HepG2 (cell line): ENCODE measurements at regions not wholly inside any gene's neighbourhood (a gene's known extent, or its start where the extent isn't known, plus 50 kb on each side); places are given as distances from the start of the nearest gene placed in this dataset.

ENCODE experiments used
- ATAC-seq: fragments of 200-7000 bp; cut with Tn5 transposase; 3 replicates; pipeline ENCODE4 v1.9.1; 2020; ENCODE audit warnings: mild to moderate bottlenecking, moderate library complexity
- BruUV-seq: library from RNA; stranded (reverse); fragments of 400-500 nt; replicated peaks from 2 replicates; lab custom pipeline; 2021; lab: Mats Ljungman, UMichigan
- CTCF ChIA-PET: fragments of 300-600 bp; formaldehyde crosslinking; extraction: SDS; loops from one replicate; lab custom pipeline; 2021; ENCODE audit warnings: low total read pairs, inconsistent platforms, low intra/inter-chr PET ratio; lab: Yijun Ruan, JAX
- POLR2A ChIA-PET: fragments of 350-600 bp; sonication (Branson Sonifier 250); formaldehyde crosslinking; loops from one replicate; lab custom pipeline; 2020; ENCODE audit warnings: antibody characterized with exemption, inconsistent platforms; lab: Yijun Ruan, JAX
- DNase-seq: peaks from one replicate; pipeline ENCODE4 v3.0.0-alpha.2; 2015; ENCODE audit warnings: low spot score
- FAIRE-seq: peaks from 3 replicates; lab custom pipeline; 2011; peaks lifted over from hg19 to GRCh38; lab: Jason Lieb, UNC
- H2AFZ ChIP-seq: one replicate; pipeline ENCODE4 v1.6.1; 2011; ENCODE audit warnings: low read length, inconsistent platforms
- H3K27ac ChIP-seq: fragments of 300-600 bp; 3 replicates; pipeline ENCODE4 v1.8.0; 2011; ENCODE audit warnings: mixed run types, mild to moderate bottlenecking, mixed read lengths, low read length, inconsistent platforms; ENCODE audit not compliant: insufficient read depth; ENCODE audit errors: extremely low read length
- H3K27me3 ChIP-seq, 2 experiments: fragments of 200-600 bp in 1 of 2; 2 replicates in 1 of 2; 3 replicates in 1 of 2; pipeline versions ENCODE4 v1.6.0 to v1.8.0; 2011; ENCODE audit warnings: low read length in 2 of 2, mild to moderate bottlenecking in 2 of 2, moderate library complexity in 2 of 2, inconsistent platforms in 1 of 2; ENCODE audit not compliant: insufficient read depth in 2 of 2, control insufficient read depth in 1 of 2
- H3K36me3 ChIP-seq, 2 experiments: fragments of 200-600 bp in 1 of 2; replicated peaks in 1 of 2; 2 replicates in 1 of 2; 3 replicates in 1 of 2; pipeline versions ENCODE4 v1.5.1 to v1.8.0; 2011; ENCODE audit warnings: low read length in 2 of 2, inconsistent platforms in 1 of 2; ENCODE audit not compliant: insufficient read depth in 2 of 2, control insufficient read depth in 1 of 2
- H3K4me1 ChIP-seq: 2 replicates; pipeline ENCODE4 v1.5.1; 2012; ENCODE audit warnings: low read length, inconsistent platforms; ENCODE audit not compliant: insufficient read depth
- H3K4me2 ChIP-seq: 2 replicates; pipeline ENCODE4 v1.6.0; 2011; ENCODE audit warnings: low read depth, low read length, inconsistent platforms
- H3K4me3 ChIP-seq, 3 experiments: fragments of 200-600 bp in 1 of 3; sonication (generic), shearing (Covaris generic) in 1 of 3; replicated peaks in 1 of 3; 2 replicates each; pipeline ENCODE4 v1.5.1; 2011 to 2016; ENCODE audit warnings: low read length in 3 of 3, inconsistent platforms in 2 of 3, low read depth in 2 of 3, mild to moderate bottlenecking in 2 of 3, control low read depth in 1 of 3, mixed read lengths in 1 of 3; ENCODE audit not compliant: insufficient read depth in 1 of 3
- H3K79me2 ChIP-seq: one replicate; pipeline ENCODE4 v1.6.1; 2011; ENCODE audit warnings: low read length, inconsistent platforms; ENCODE audit not compliant: insufficient read depth
- H3K9ac ChIP-seq: 2 replicates; pipeline ENCODE4 v1.6.0; 2011; ENCODE audit warnings: mild to moderate bottlenecking, low read depth, low read length, inconsistent platforms; ENCODE audit not compliant: insufficient read depth
- H3K9me3 ChIP-seq: 2 replicates; pipeline ENCODE4 v1.5.1; 2012; ENCODE audit warnings: mild to moderate bottlenecking, low read length
- H4K20me1 ChIP-seq: 2 replicates; pipeline ENCODE4 v1.6.0; 2011; ENCODE audit warnings: inconsistent platforms, mild to moderate bottlenecking, low read length, moderate library complexity; ENCODE audit not compliant: insufficient read depth
- ATF2 ChIP-seq: sonication (generic); formaldehyde crosslinking; IDR thresholded peaks from 2 replicates; pipeline ENCODE4 v1.4.0; 2020; ENCODE audit warnings: missing genetic modification reagents
- ATF7 ChIP-seq, 2 experiments: fragments of 450-650 bp in 1 of 2; sonication (generic) in 1 of 2; formaldehyde crosslinking in 1 of 2; IDR thresholded peaks; 2 replicates each; pipeline versions ENCODE4 v1.4.0 to v1.6.1; 2016 to 2020; ENCODE audit warnings: antibody characterized with exemption in 1 of 2, mild to moderate bottlenecking in 1 of 2, missing genetic modification reagents in 1 of 2
- CREB1 ChIP-seq, 2 experiments: fragments of 450-650 bp in 1 of 2; IDR thresholded peaks; 2 replicates each; pipeline ENCODE4 v1.6.1; 2016 to 2017; ENCODE audit warnings: control low read depth in 1 of 2, mild to moderate bottlenecking in 1 of 2, missing compliant biosample characterization in 1 of 2, missing genetic modification characterization in 1 of 2
- HNF4G ChIP-seq, 2 experiments: sonication (generic) in 1 of 2; formaldehyde crosslinking in 1 of 2; IDR thresholded peaks; 2 replicates each; pipeline versions ENCODE4 v1.4.0 to v1.6.1; 2011 to 2020; ENCODE audit warnings: borderline replicate concordance in 2 of 2, low read depth in 2 of 2, mild to moderate bottlenecking in 2 of 2, low read length in 1 of 2, missing genetic modification reagents in 1 of 2, moderate library complexity in 1 of 2
- HOXA9 ChIP-seq: sonication (generic); formaldehyde crosslinking; IDR thresholded peaks from 2 replicates; pipeline ENCODE4 v1.8.1; 2022; ENCODE audit warnings: missing genetic modification reagents, mild to moderate bottlenecking, moderate library complexity, borderline replicate concordance
- KMT2B ChIP-seq: IDR thresholded peaks from 2 replicates; pipeline ENCODE4 v1.6.1; 2016; ENCODE audit warnings: missing genetic modification reagents, missing compliant biosample characterization
- NCOA5 ChIP-seq: sonication (generic); formaldehyde crosslinking; IDR thresholded peaks from 2 replicates; pipeline ENCODE4 v1.4.0; 2020; ENCODE audit warnings: missing genetic modification reagents
- NFE2 ChIP-seq: sonication (generic); formaldehyde crosslinking; IDR thresholded peaks from 2 replicates; pipeline ENCODE4 v1.4.0; 2020; ENCODE audit warnings: missing genetic modification reagents
- NR2F2 ChIP-seq: IDR thresholded peaks from 2 replicates; pipeline ENCODE4 v1.6.1; 2012; ENCODE audit warnings: low read depth, inconsistent platforms, borderline replicate concordance
- PAXIP1 ChIP-seq: sonication (generic); formaldehyde crosslinking; conservative IDR thresholded peaks from 2 replicates; pipeline ENCODE4 v1.4.0; 2020; ENCODE audit warnings: mild to moderate bottlenecking, missing genetic modification reagents, moderate library complexity
- ZFP82 ChIP-seq: sonication (generic); formaldehyde crosslinking; IDR thresholded peaks from 2 replicates; pipeline ENCODE4 v1.5.1; 2020; ENCODE audit warnings: mild to moderate bottlenecking, missing genetic modification reagents, borderline replicate concordance
- ZNF766 ChIP-seq: sonication (generic); formaldehyde crosslinking; IDR thresholded peaks from 2 replicates; pipeline ENCODE4 v1.5.0; 2020; ENCODE audit warnings: missing genetic modification reagents, borderline replicate concordance
- WGBS: methylation state at CpG from one replicate; pipeline ENCODE4 v1.1.6; 2017; ENCODE audit warnings: low lambda C conversion rate; 5-methylcytosine and 5-hydroxymethylcytosine counted together
- in situ Hi-C: cut with HindIII; loops from 2 replicates; pipeline ENCODE4 v1.10.0; 2017; ENCODE audit warnings: low pct_unique_long_range_greater_than_20kb; ENCODE audit not compliant: extremely low pct_ligation_motif_present
- intact Hi-C: fragments of 100-400 bp; cut with micrococcal nuclease; formaldehyde crosslinking; loops from one replicate; pipeline ENCODE4 v1.10.0; 2022; ENCODE audit not compliant: unreplicated experiment

DNA sequence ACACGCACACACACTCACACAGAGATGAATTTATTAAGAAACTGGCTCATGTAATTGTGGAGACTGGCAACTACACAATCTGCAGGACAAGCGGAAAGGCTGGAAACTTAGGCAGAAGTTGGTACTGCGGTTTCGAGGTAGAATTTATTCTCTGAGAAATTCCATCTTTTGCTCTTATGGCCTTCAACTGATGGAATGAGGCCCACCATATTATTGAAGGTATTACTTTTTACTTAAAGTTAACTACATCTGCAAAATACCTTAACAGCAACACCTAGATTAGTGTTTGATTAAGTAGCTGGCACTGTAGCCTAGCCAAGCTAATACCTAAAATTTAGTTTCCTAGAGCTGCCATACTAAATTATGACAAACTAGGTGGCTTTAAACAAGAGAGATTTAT lies 384.0 kb upstream of the UBE2E3 start:
- H3K79me2 ChIP-seq: no peaks in the 10 kb centered on the region
- TF ChIP-seq KMT2B: no peak
- TF ChIP-seq NFE2: no peak
- no peaks in the 10 kb centered on the region for H3K36me3 ChIP-seq
- H3K27ac ChIP-seq: no peak overlapping the region
- no peaks in the 10 kb centered on the region for H3K4me1 ChIP-seq
- BruUV-seq: no TSS peak
- H3K9me3 ChIP-seq: no peaks in the 10 kb centered on the region
- no peaks in the 10 kb centered on the region for H4K20me1 ChIP-seq
- ATAC-seq (no peak), DNase-seq (no peak), FAIRE-seq (no peak)
- H3K4me2 ChIP-seq: no peak overlapping the region
- ChIA-PET POLR2A (no interaction called here), CTCF (no interaction called here)
- no peak overlapping the region for H3K4me3 ChIP-seq
- intact Hi-C loops: no loop called here
- no peak overlapping the region for H3K9ac ChIP-seq
- in situ Hi-C loops: no loop called here
- WGBS: 27% methylated on average over 4 of the region's 4 CpGs
- H2AFZ ChIP-seq: no peak overlapping the region
- no peaks in the 10 kb centered on the region for H3K27me3 ChIP-seq

DNA sequence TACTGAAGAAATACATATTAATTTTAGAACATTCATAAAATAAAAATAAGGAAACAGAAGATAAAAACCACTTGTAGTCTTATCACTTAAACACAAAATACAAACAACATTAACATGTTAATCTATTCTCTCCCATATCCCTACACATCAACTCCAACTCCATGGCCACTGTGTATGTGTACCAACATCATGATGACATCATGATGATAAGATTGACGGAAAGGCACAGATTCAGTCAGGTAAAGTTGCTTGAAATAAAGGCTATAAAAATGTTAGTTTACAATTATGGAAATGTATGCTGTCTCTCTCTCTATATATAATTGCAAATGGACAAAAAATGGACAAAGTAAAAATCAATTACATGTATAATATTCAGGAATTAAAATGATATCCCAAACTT lies 388.5 kb upstream of the UBE2E3 start:
- Histone ChIP-seq H3K79me2 (no peaks in the 10 kb centered on the region), H4K20me1 (no peaks in the 10 kb centered on the region), H3K27ac (no peak overlapping the region), H2AFZ (no peak overlapping the region), H3K27me3 (no peaks in the 10 kb centered on the region), H3K9ac (no peak overlapping the region), H3K36me3 (no peaks in the 10 kb centered on the region), H3K4me2 (no peak overlapping the region), H3K9me3 (no peaks in the 10 kb centered on the region), H3K4me1 (no peaks in the 10 kb centered on the region), H3K4me3 (no peak overlapping the region)
- intact Hi-C loops (no loop called here), in situ Hi-C loops (no loop called here)
- no TSS peak for BruUV-seq
- WGBS: 8% methylated on average over 1 of the region's 1 CpG
- ChIA-PET CTCF (no interaction called here), POLR2A (no interaction called here)
- ATAC-seq (no peak), DNase-seq (no peak), FAIRE-seq (no peak)
- TF ChIP-seq ZFP82 (CRISPR knock-in tag): no peak
- peak; percentile 87 for TF ChIP-seq ATF7 (IDR thresholded peaks at IDR 0.05)
- TF ChIP-seq ATF7 (CRISPR knock-in tag; IDR thresholded peaks at IDR 0.05): no peak
- no peak for TF ChIP-seq NCOA5
- TF ChIP-seq PAXIP1 (CRISPR knock-in tag): no peak
- TF ChIP-seq ZNF766: no peak
- TF ChIP-seq HOXA9 (CRISPR knock-in tag): no peak
- peak; percentile 67 for TF ChIP-seq CREB1 (IDR thresholded peaks at IDR 0.05)
- no peak for TF ChIP-seq CREB1 (CRISPR knock-in tag; IDR thresholded peaks at IDR 0.05)
- TF ChIP-seq ATF2: no peak
- no peak for TF ChIP-seq HNF4G (IDR thresholded peaks at IDR 0.05; ENCODE audit: borderline replicate concordance, low read depth, low read length)
- no peak for TF ChIP-seq HNF4G (CRISPR knock-in tag; IDR thresholded peaks at IDR 0.05; ENCODE audit: borderline replicate concordance, low read depth)
- TF ChIP-seq NR2F2: no peak
